HG02870 (cell line): ENCODE measurements at regions not wholly inside any gene's neighbourhood (a gene's known extent, or its start where the extent isn't known, plus 50 kb on each side); places are given as distances from the start of the nearest gene placed in this dataset.

ENCODE experiments used
- ATAC-seq: cut with Tn5 transposase; IDR thresholded peaks from one replicate; pipeline ENCODE4 v1.9.1; 2021; ENCODE audit warnings: mild to moderate bottlenecking, moderate library complexity; ENCODE audit not compliant: unreplicated experiment

DNA sequence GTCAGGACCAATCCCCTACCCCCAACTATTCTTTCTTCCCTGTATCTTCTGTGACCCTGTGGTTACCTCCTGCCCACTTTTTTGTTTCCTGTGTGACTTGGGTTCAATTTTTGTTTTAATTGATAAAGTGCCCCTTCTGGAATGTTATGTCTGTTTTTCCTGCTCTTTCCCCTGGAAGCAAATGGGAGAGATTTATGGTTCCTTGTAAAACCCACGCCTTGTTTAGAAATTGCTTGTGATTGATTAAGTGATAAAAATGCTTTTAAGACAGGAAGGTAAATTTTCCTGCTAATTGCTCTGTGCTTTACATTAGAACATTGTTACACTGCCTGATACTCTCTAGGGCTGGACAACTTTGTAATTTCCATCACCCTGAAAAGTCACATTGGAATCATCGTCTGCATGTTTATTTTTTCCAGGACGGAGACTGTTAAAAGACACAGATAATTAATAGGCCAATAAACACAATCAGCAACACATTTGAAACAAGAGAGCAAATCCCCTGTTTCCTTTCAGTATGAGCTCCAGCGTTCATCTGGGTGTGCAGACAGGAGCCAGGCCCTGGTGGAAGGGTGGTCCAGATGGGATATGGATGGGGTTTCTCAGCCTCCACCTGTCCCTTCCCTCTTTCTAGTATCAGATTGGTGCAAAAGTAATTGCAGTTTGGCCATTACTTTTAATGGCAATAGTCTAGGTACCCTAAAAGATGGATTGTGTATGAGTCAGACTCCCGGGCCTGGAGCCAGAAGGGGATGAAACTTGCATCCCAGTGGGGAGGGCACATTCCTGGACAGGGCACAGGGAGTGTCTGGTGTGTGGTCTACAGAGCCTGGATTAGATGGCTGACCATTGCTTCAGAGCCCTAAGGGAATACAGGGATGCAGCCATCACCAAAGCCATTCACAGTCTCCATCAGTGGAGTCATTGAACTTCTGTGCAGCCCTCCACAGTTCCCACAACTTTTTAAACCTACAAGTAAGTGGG, 58.1 kb upstream of the AGBL1 start:
- no peak for ATAC-seq

GRCh38 chr15:86028961-86029360, 50.7 kb upstream of the AGBL1 start:
- ATAC-seq, result no peak
